ENCODE measurements at regions not wholly inside any gene's neighbourhood (a gene's known extent, or its start where the extent isn't known, plus 50 kb on each side); places are given as distances from the start of the nearest gene placed in this dataset.

DNA sequence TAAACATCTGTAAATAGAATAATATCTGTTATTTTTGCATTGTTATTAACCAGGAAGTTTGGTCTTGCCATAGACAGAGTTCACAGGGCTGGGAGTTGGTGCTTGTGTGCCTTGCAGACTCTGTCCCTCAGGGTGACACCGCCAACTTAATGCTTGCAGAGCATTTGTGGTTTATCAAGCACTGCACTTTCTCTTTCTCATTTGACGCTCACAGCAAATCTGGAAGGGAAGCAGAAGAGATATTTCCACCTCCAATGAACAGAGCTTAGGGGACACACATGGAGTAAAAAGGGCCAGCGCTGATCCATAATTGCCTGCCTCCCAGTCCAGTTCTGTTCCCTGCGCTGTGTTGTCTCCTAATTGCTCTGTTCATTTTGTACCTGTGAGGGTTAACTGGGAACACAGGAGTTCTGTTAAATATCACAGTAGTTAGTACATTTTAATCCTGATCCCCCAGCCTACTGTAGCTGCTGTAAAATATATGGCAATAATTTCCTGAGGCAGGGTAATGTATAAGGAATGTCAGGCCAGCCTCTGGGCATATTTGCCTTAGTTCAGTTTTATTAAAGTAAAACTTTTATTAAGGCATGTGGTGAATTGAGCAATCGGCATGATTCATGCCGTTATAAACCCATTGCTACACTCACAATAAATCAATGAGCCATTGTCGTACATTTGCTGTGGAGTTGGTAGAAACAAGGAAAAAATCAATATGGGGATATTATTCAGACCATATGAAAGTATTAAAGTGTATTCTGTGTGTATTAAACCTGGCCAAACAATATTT is 182.5 kb upstream of the OSR1 start:
- no peak for TF ChIP-seq EZH2 (IDR thresholded peaks at IDR 0.05; ENCODE audit: borderline replicate concordance, low read depth, low read length, poor library complexity, severe bottlenecking)
- TF ChIP-seq, protein P1, sequence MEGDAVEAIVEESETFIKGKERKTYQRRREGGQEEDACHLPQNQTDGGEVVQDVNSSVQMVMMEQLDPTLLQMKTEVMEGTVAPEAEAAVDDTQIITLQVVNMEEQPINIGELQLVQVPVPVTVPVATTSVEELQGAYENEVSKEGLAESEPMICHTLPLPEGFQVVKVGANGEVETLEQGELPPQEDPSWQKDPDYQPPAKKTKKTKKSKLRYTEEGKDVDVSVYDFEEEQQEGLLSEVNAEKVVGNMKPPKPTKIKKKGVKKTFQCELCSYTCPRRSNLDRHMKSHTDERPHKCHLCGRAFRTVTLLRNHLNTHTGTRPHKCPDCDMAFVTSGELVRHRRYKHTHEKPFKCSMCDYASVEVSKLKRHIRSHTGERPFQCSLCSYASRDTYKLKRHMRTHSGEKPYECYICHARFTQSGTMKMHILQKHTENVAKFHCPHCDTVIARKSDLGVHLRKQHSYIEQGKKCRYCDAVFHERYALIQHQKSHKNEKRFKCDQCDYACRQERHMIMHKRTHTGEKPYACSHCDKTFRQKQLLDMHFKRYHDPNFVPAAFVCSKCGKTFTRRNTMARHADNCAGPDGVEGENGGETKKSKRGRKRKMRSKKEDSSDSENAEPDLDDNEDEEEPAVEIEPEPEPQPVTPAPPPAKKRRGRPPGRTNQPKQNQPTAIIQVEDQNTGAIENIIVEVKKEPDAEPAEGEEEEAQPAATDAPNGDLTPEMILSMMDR (conservative IDR thresholded peaks at IDR 0.05; ENCODE audit: low read depth, low read length), result no peak
